Astrocyte (in vitro differentiated cells and primary cell): ENCODE measurements at regions not wholly inside any gene's neighbourhood (a gene's known extent, or its start where the extent isn't known, plus 50 kb on each side); places are given as distances from the start of the nearest gene placed in this dataset.

ENCODE experiments used
- EZH2 ChIP-seq: IDR thresholded peaks from 2 replicates; pipeline ENCODE4 v1.6.1; 2012; ENCODE audit warnings: mild to moderate bottlenecking, low read length, inconsistent platforms; ENCODE audit not compliant: insufficient read depth
- TF ChIP-seq, protein P1 (sequence below): IDR thresholded peaks from 2 replicates; pipeline ENCODE4 v1.5.1; 2011; ENCODE audit warnings: low read depth, mild to moderate bottlenecking, inconsistent platforms, low read length, moderate library complexity; ENCODE audit not compliant: insufficient read depth

DNA sequence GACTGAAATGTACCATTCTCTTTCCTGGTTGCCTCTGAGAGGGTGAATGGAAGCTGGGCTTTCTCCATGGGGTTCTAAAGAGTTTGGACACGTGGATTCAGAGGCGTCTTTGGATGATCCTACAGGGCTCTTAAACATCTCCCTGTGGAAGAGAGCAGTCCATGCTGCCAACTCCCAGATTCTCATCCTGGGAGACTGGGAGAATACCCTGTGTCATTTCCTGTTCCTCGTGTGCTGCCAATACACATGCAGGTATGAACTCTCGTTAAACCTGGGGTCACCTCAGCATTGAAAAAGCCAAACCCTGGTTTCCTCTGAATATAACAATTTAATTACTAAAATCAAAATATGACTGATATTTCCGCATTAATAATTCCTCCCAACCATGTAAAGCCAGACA lies 73.3 kb upstream of the NT5C1B start:
- TF ChIP-seq, protein P1, sequence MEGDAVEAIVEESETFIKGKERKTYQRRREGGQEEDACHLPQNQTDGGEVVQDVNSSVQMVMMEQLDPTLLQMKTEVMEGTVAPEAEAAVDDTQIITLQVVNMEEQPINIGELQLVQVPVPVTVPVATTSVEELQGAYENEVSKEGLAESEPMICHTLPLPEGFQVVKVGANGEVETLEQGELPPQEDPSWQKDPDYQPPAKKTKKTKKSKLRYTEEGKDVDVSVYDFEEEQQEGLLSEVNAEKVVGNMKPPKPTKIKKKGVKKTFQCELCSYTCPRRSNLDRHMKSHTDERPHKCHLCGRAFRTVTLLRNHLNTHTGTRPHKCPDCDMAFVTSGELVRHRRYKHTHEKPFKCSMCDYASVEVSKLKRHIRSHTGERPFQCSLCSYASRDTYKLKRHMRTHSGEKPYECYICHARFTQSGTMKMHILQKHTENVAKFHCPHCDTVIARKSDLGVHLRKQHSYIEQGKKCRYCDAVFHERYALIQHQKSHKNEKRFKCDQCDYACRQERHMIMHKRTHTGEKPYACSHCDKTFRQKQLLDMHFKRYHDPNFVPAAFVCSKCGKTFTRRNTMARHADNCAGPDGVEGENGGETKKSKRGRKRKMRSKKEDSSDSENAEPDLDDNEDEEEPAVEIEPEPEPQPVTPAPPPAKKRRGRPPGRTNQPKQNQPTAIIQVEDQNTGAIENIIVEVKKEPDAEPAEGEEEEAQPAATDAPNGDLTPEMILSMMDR: no peak
- TF ChIP-seq EZH2: no peak
